ENCODE measurements at regions not wholly inside any gene's neighbourhood (a gene's known extent, or its start where the extent isn't known, plus 50 kb on each side); places are given as distances from the start of the nearest gene placed in this dataset.

- TF ChIP-seq NR3C1 (IDR thresholded peaks at IDR 0.05) (no peak), TP53 (CRISPR knock-in tag; IDR thresholded peaks at IDR 0.05) (no peak), KDM5A (IDR thresholded peaks at IDR 0.05) (no peak), CHD2 (IDR thresholded peaks at IDR 0.05; ENCODE audit: low read length, partially characterized antibody) (no peak), E2F6 (IDR thresholded peaks at IDR 0.05; ENCODE audit: borderline replicate concordance, low read depth) (no peak), CTCF (IDR thresholded peaks at IDR 0.05) (no peak), CEBPB (IDR thresholded peaks at IDR 0.05) (no peak), EP300 (IDR thresholded peaks at IDR 0.05) (no peak), CBX8 (IDR thresholded peaks at IDR 0.05) (no peak), RAD21 (conservative IDR thresholded peaks at IDR 0.05 in 1 of 2, IDR thresholded peaks at IDR 0.05 in 1 of 2) (no peak), ZC3H11A (IDR thresholded peaks at IDR 0.05) (no peak), NPAS2 (CRISPR knock-in tag; IDR thresholded peaks at IDR 0.05; ENCODE audit: borderline replicate concordance) (no peak)
These were observed 192.9 kb upstream of the SLC27A6 start for GRCh38 chr5:128772356-128772755.
